Activated CD4-positive, CD25-positive, alpha-beta regulatory T cell (primary cell): ENCODE measurements at regions not wholly inside any gene's neighbourhood (a gene's known extent, or its start where the extent isn't known, plus 50 kb on each side); places are given as distances from the start of the nearest gene placed in this dataset.

ENCODE experiments used
- DNase-seq, 4 experiments: peaks; one replicate each; lab custom pipeline; 2025; lab: John Stamatoyannopoulos, UW

DNA sequence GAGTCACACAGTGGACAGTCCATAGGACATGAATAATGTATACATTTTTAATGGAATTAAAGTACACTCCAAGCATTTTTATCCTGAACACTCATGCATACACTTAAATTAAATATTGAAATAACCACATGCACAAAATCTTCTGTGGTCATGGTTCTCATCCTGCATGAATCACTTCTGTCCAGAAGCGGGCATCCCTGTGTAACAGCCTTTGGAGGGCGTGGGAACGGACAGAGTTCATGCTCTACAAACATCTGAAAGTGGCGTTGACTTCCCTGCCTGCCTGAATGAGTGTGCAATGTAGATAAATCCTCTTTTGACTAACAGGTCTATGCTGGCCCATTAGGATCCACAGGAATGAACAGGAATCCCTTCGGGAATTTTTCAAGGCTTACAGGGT lies 780.2 kb downstream of the BRD1 start:
- DNase-seq: no peak

DNA sequence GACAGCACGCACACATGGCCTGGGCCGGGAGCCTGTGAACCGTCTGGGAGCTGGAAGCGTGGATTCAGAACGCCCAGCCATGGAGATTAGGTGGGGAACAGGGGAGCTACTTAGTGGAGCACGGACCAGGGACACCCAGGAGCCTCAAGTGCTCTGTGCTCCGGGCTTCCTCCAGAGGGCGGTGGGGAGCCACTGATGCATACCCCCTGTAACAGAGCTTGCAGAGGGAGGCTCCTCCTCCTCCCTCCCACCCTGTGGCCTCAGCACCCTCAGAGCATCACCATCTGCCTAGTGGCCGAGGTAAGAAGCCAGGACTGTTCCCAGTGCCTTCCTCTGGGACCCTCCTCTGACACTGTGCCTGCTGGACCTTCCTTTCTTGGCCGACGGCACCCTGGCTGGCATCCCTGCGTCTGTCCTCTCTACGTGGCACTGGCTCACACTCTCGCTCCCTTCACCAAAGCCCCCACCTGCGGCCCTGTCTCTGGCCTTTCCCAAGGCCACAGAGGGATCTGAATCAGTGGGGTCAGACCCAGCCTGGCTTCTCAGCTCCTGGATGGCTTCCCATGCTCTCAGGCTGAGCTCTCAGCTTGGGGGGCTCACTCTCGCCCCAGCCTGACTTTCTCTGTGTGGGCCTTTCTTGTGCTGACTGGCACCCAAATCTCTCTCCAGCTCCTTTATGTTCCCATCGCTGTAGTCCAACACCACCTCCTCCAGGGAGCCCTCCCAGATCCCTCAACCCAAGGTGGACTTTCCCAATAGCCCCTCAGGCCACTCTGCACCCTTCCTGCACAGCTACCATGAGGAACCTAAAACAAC lies 780.9 kb downstream of the BRD1 start:
- DNase-seq: no peak

DNA sequence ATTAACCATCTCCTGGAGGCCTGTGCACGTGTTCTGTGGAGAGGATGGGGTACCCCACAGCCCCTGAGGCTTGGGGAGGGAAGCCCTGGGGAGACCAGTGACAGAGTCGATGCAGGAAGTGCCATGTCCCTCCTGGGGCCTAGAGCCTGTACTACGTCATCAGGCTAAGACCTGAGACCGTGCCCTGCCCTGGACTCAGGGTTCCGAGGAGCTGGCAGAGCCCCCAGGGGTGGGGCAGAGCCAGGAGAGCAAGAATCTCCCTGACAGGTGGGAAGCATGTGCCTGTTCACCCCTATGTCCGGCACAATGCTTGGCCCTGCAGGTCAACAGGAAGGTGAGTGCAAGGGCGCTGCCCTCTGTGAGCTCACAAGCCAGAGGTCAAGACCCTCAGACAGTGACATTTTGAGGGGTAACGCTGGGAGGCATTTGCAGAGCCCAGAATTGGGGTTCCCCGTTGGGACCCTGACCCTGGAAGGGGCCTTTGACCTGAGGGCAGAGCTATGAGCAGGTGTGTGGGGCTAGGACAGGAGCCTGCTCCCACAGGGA lies 781.6 kb downstream of the BRD1 start:
- DNase-seq: no peak

DNA sequence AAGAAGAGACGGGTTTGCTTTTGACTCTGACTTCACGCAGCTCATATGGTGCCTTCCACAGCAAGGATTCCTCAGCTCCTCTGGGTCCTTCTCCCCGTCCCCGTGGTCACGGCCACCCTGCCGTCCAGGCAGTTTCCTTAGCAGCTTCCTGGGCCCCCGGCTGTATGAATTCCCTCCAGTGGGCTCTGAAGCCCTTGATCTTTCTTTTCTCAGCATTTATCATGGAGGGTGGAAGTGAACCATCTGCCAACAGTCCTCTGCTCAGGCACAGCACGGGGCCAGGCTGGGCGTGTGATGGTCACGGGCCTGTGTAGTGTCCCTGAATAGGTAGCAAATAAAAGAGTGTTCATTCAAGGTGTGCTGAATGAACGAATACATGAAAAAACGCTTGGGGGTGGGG lies 782.4 kb downstream of the BRD1 start:
- DNase-seq: no peak

DNA sequence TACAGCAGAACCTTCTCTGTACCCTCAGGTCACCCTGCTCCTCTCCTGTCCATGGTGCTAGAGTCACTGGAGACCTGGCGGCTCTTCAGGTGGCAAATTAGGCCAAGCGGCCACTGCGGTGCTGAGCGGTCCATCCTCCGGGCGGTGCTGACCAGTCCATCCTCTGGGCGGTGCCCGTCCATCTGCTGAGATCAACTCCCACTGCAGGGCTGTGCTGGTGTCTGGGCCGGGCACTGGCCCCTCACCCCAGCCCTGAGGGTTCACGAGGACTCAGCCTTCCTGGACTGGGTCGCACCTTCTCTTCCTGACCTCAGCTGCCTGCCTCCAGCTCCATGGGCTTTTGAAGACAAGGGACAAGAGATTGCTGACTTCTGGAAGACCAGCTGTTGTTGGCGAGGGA lies 782.9 kb downstream of the BRD1 start:
- no peak for DNase-seq

DNA sequence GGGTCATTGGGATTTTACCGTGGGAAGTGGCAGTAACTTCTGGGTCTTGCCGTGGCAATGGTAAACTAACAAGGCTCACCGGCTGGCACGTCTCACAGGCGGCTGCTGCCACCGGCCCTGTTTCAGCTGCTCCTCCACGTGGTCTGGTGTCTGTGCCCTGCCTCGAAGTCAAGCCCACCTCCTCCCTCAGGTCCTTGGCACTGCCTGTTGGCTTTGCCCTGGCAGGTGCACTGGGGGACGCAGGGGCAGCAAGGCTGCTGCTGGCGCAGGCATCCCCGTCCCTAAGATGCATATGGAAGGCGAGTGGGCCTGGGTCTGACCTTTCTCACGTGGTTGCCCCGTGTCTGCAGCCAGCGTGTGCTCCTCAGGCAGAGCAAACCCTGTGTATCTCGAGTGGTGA lies 783.6 kb downstream of the BRD1 start:
- DNase-seq: no peak

DNA sequence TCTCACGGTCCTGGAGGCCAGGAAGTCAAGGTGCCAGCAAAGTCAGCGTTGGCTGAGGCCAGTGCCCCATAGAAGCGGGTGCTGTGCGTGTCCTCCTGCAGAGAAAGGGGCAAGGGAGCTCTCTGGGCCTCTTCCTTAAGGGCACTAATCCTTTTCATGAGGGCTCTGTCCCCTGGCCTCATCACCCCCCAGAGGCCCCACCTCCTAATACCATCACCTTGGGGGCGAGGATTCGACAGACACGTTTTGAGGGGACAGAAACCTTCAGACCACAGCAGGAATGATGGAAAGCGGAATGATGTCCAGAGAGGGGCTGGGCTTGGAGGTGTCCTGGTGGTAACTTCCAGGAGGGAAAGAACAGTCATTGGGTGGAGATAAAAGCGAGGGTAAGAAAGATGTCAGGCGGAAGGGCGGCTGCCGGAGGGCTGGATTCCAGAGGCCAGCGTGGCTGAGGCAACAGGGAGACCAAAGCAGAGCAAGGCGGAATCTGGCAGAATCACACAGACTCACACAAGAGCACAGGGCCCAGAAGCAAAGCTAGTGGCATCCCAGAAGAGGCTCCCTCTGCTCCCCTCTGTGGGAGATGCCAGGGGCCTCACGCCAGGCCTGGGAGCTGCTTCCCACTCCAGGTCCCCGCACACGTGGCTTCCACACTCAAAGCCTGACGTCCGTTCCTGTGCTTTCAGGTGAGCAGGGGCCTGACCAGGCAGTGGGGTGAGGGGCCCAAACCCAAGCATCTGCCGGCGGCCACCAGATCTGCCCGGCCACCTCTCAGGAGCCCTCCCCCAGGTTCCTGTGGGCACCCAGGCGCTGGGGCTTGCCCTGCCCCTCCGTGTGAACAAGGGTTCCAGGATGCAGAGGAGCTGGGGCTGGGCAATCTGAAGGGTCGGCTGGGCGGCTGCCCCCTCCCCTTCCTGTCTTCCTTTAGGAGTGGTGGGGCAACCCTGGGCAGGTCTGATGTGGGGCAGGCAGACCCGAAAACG lies 784.5 kb downstream of the BRD1 start:
- no peak for DNase-seq

DNA sequence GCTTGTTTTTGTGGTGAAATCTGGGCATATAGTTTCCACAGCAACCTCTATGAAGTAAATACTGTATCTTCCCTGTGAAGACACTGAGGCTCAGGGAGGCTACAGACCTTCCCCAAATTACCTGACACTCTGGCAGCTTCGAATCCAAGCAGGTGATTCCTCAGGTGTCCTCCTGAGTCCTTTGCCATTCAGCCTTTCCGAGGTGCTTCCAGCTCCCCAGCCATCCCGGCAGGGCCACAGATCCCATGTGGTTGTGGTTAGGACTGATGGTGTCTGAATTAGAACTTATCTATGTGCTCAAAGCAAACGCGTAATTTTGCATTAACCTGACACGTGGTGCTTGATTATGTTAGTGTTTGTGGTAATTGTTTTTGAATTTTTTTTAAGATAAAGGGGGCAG lies 785.6 kb downstream of the BRD1 start:
- DNase-seq: no peak

DNA sequence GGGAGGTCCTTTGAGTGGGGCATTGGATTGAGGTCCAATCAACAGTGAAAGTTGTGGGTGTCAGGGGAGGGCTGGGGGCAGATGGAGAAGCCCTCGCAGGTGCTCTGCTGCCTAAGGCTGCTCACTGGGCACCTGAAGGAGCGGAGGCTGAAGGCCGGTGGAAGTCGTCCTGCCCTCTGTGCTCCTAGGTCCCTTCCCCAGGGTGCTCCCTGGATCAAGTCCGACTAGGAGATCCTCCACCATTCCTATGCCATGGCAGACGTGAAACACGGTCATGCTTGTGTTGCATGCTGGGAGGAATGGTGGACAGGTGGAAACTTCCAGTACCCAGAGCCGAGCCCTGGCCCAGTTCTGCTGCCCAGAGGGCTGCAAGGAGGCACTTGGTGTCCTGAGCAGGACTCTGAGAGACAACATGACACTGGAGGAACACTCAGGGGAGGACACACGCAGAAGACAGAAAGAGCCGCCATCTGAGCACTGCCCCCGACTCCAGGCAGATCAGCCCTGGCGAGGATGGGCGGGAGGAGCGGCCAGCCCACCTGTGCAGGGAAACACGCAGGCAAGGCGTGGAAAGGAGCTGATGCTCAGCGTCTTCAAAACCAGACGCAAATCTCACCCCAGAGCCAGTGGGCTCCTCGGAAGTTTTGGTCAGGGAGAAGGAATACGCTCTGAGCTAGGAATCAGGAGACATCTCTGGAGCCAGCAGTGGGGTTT lies 786.8 kb downstream of the BRD1 start:
- no peak for DNase-seq

DNA sequence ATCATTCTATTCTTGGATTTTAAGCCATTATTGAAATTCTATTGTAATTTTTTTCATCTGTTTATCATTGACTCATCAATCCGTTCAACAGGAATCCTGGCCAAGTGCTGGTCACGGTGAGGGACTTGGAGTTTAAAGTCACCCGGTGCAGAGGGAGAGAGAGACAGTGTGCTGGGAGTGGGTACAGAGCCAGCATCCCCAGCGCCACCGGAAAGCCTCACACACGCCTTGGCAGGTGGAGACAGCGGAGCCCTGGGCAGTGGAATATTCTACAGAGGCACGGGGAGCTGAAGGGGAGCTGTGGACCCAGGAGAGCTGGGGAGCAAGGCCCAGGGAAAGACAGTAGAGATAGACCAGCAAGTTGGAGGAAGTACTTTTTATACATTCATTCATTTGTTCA lies 787.6 kb downstream of the BRD1 start:
- DNase-seq: no peak

DNA sequence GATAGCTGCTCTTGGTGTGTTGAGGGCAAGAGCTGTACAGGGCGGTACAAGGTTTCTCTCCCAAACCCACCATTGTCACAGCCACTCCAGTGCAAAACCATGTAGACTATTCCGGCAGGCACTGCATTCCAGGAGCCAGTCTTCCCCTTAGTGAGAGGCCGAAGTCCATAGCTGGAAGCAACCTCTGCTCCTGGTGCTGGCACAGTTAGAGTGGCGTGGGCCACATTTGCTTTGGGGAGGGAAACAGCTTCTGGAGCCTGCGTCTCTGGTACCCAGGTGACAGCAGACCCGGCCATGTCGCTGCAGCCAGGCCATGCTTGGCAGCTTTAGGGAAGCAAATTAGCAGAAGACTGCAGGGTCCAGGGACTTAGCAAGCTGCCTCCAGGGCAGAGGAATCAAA lies 788.0 kb downstream of the BRD1 start:
- DNase-seq: no peak

DNA sequence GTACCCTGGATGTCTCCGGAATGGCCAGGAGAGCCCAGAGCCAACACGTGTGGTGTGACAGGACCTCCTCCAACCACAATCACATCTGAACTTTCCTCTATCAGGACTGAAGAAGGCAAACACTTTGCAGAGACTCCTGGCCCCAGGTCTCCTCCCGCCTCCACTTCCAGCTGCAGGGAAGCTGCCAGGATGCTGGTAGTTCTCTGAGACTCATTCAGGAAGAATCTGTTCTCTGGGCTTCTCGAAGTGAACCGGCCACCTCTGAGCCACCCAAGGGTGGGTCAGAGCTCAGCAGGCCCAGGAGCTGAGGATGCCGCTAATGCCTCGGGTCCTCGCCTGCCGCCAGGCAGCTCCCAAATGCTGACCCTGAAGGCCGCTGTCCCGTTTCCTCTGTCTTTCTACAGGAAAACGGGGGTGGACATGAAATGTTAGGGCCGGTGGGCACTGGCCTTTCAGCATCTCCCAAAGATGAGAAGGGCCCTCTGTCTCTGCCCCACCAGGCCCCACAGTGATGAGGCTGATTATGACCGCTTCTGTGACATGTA lies 789.9 kb downstream of the BRD1 start:
- no peak for DNase-seq

DNA sequence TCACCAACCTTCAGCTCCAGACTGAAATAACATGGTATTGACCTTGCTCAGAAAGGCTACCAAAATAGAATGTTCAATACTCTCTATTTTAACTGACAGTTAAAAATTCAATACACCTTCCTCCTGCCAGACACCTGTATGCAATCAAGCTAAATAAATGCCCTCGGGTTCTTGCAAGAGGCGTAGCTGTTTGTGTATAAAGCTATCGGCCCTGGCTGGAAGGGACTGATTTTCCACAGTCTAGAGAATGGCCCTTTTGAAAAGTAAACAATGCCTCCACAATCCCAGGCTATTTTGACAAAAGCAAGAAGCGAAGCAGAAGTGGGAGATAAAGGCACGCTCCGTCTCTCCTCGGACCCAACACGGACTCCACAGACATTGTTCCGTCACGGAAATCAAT lies 791.2 kb downstream of the BRD1 start:
- DNase-seq: no peak

DNA sequence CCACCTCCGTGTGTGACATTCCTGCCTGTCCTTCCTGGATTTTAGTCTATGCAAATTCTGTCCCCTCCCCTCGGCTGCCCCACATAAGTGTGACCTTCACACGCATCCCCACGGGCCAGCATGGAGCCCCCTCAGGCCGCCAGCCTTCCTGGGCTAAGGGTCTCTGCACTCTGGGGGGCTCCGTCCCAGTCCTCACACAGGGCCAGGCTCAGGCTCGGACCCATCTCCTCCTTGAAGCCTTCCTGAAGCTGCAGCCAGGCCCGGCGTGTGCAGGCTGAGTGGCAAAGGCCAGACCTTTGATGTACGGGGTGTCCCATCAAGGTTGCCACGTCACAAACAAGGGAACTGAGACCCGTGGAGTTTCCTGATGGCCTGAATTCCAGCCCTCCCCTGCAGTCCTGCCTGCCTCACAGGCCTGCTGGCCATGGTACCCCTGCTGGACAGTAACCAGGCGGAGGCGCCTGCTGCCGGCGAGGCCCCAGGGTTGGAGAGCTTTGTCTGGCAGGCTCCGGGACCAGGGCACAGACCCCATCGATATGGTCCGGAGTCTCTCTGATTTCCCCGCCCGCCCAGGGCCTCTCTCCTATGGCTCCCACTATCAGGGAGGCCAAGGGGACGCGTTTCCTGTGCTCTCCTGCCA lies 791.7 kb downstream of the BRD1 start:
- DNase-seq: no peak

DNA sequence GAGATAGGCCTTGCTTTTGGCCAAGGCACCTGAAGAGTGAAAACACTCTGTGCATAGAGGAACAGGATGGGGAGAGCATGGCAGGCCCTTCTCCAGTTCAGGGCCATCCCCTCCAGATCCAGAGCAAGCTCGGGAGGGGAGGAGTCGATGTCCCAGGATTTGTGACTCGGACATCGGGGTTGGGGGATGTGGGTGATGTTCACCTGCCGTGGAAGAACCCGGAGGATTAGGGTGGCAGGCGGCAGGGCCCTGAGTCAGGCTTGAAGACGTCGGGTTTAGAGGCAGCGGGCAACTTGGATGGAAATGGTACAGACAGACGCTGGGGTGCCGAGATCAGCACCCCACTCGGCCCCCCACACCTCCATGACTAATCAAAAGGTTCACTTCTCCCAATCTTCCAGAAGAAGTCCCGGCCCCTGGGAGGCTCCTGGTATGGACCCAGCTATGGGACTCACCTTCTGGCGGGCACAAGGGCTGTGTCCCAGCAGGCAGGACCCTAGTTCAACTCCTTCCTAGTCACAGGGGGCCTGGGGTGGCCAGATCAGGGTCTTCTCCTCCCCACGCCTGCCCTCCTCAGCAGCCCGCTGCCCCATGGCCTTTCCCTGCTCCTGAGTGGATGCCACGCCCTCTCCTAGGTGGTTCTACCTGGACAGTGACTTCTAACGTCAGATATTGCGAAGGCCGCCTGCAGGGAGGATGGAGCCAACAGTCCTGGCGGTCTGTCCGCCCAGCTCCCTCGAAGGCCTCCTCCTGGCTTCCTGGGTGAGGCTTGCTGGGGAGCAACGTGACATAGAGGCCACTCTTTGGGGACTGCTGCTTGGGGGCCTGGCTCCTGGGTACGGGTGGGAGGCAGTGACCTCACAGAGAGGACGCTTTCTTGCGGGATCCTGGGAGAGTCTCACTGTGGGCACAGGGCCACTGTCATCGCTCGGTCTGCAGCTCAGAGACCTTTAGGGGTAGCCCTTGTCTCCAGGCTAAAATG lies 792.5 kb downstream of the BRD1 start:
- no peak for DNase-seq

DNA sequence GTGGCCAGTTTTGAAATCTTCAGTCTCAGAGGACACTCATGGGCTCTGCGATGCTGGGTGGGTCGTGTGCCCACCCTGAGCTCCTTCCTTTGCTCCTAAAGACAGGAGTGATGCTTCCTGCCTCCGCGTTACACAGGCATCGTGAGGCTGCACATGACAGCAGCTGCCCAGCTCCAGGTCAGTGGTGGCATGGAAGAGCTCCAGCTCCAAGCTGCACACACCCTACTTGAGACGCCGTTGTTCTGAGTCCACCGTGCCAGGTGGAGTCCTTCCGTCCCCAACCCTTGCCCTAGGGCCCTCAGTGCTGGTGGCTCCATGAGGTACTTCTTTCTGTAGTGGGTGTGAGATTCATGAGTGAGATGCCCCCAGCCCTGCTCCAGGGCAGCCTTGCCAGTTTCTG lies 794.1 kb downstream of the BRD1 start:
- no peak for DNase-seq

DNA sequence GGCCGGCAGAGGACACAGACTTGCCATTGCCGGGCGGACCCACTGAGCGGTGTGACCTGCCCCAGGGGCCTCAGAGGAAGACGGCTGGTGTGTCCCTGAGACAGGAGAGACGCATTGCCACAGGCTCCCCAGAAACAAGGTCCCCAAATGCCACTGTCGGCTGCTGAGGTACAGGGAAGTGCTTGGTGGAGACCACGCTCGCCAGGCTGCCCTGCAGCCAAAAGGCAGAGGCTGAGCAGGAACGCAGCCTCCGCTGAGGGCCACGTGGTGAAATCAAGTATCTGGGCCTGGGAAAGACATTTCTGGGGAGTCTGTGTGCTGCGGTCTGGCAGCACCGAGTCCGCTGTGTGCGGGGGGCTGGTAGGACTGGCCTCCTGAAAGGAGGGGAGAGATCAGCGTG lies 794.9 kb downstream of the BRD1 start:
- DNase-seq: no peak

DNA sequence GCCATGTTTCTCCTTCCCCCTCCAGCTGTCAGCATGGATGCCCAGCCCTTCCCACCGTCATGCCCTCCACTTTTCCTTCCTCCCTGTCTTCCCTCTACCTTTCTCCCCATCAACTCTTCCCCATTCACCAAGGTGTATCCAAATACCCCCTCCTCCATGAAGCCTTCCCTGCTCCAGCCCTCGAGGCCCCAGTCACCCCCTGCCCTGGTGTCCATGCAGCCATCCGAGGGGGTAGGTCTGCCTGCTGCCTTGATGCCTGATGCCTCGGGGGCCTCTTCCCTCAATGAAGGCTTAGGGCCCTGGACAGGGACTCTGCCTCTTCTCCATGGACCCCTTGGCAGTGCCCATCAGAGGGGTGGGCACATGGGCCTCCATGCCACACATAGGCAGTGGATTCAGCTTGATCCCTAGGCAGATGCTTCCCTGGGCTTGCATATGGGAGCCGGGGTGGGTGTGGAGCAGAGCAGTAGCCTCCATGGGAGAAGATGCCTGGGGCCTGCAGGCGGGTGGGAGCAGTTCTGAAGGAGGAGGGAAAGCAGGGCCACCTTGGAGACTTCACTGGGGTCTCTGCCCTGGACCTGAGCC lies 795.8 kb downstream of the BRD1 start:
- DNase-seq: no peak

DNA sequence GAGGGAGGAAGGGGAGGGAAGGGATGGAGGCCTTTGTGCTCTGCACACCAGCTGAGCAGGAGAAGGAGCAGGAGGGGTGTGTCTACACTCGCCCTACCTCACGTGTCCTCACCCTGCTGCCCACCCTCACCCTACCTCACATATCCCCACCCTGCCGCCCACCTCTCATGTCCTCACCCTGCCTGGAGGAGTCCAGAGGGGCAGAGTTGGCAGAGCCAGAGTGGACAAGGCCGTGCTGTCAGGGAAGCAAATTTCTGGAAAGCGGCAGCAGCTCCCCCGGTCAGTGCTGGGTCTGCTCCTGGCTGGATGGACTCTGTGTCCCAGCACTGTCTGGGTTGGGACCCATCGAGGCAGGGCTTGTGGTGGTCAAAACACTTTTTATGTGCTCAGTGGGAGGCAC lies 799.6 kb downstream of the BRD1 start:
- no peak for DNase-seq

DNA sequence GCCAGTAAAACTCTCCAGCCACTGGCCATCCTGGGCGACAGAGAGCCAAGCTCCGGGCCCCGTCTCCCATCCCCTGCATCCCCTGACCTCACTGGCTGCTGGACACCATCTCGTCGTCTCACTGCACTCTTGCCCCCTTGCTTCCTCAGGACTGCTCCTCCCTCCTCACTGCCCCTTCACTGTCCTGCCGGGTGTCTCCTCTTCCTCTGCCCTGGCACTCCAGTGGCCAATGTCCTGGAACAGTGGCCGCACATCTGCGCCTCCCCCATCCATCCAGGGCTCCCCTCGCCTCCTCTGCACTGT lies 800.4 kb downstream of the BRD1 start:
- DNase-seq: no peak
